GM03348 (cell line): ENCODE measurements at regions not wholly inside any gene's neighbourhood (a gene's known extent, or its start where the extent isn't known, plus 50 kb on each side); places are given as distances from the start of the nearest gene placed in this dataset.
A peak's percentile ranks its signal among the peaks of the same experiment; 100 is the strongest.

Experiments used
- DNase-seq: peaks from one replicate; pipeline ENCODE4 v3.0.0; 2012; ENCODE audit warnings: low spot score

DNA sequence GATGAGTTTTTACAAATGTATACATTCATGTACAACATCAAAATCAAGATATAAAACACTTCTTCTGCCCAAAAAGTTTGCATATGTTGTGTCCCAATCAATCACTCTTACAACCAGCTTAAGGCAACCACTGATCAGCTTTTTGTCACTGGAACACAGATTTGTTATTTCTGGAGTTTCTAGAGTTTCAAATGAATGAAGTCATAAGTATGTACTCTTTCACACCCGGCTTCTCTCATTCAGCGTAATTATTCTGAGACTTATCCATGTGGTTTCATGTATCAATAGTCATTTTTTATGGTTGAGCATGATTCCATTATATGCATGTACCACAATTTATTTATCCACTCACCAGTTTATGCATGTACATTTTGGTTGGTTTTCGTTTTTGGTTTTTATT lies 53.0 kb upstream of the CORO2B start:
- DNase-seq: no peak

DNA sequence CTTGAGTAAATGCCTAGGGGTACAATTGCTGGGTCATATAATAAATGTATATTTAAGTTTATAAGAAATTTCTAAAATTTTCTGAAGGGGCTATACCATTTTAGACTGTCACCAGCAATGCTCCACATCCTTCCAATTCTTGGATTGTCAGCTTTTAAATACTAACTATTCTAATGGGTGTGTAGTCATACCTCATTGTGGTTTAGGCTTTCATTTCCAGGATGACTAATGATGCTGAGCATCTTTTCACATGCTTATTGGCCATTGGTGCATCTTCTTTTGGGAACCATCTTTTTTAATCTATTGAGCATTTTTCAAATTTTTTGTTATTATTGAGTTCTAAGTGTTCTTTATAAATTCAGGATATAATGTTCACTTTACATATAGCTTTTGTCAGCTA lies 52.5 kb upstream of the CORO2B start:
- DNase-seq: peak; percentile 61

DNA sequence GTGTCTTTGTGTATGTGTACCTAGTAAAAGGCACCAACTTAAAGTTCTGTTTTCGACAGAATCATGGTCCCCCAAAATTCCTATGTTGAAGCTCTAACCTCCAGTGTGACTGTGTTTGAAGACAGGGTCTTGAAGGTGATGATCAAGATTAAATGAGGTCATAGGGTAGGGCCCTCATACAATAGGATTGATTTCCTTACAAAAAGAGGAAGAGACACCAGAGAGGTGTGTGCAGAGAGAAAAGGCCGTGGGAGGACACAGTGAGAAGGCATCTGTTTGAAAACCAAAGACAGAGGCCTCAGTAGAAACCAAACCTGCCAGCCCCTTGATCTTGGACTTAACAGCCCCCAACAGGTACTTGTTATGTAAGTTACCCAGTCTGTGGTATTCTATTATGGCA lies 52.0 kb upstream of the CORO2B start:
- DNase-seq: no peak

DNA sequence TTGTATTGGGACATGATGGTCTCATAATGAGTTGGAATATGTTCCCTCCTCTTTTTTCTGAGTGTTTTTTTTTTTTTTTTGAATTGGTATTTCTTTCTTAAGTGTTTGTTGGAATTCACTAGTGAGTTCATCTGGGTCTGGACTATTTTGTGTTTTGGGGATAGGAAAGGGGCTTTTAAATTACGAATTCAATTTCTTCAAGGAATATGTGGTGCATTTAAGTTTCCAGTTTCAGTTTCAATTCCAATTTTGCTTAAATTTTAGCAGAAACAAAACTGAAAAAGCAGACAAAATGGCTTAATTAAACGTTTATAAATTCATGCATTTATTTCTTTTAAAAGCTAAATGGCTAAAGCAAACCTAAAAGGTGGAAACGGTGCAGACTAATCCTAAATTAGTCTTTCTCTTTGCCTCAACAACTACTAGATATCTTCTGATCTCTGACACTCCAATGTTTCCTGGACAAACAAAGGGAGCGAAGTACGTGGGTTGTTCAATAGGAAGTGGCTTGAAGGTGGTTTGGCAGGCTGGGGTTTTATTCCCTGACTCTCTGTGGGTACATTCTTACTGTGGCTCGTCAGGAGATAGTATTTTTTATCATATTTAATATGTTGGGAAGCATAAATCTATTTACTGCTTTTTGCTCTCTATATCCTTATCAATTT lies 50.0 kb upstream of the CORO2B start:
- DNase-seq: no peak
